Sigmoid colon (tissue), 4 donors: ENCODE measurements at regions not wholly inside any gene's neighbourhood (a gene's known extent, or its start where the extent isn't known, plus 50 kb on each side); places are given as distances from the start of the nearest gene placed in this dataset.

ENCODE experiments used
- POLR2A ChIP-seq, 2 donors: fragments of 450-650 bp; IDR thresholded peaks; one replicate each; pipeline ENCODE4 v1.6.1; 2016; ENCODE audit warnings: antibody characterized with exemption in 2 of 2, mild to moderate bottlenecking in 2 of 2, moderate library complexity in 2 of 2
- POLR2AphosphoS5 ChIP-seq, 4 donors: sonication (generic); formaldehyde crosslinking; IDR thresholded peaks; one replicate each; pipeline ENCODE4 v1.6.1; 2017; ENCODE audit warnings: antibody characterized with exemption in 4 of 4
- TF ChIP-seq, protein P1 (sequence below), 4 experiments: fragments of 450-650 bp in 3 of 4; fragments of 200-600 bp in 1 of 4; IDR thresholded peaks; one replicate each; pipeline ENCODE4 v1.5.1; 2016 to 2019; ENCODE audit warnings: antibody characterized with exemption in 4 of 4, mild to moderate bottlenecking in 3 of 4, moderate library complexity in 2 of 4

DNA sequence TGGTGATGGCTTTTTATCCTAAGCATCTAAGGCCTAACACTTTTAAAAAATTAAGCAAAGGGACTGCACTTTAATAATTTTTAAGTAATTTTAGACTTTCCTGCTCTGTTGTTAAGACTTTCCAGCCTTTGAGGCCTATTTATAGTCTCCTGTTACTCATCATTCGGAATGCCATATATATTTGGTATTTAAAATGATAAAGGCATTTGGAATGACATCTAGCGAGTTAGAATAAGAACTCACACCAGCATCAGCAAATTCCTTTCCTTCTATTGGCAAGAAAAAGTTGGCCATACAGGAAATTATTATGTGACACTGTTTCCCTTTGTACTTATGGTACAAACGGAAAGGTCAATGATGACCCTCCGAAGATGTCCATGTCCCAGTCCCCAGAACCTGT is 88.1 kb upstream of the STMND1 start:
- TF ChIP-seq POLR2AphosphoS5 (IDR thresholded peaks at IDR 0.05) (no peak), POLR2A (IDR thresholded peaks at IDR 0.05) (no peak)
- TF ChIP-seq, protein P1, sequence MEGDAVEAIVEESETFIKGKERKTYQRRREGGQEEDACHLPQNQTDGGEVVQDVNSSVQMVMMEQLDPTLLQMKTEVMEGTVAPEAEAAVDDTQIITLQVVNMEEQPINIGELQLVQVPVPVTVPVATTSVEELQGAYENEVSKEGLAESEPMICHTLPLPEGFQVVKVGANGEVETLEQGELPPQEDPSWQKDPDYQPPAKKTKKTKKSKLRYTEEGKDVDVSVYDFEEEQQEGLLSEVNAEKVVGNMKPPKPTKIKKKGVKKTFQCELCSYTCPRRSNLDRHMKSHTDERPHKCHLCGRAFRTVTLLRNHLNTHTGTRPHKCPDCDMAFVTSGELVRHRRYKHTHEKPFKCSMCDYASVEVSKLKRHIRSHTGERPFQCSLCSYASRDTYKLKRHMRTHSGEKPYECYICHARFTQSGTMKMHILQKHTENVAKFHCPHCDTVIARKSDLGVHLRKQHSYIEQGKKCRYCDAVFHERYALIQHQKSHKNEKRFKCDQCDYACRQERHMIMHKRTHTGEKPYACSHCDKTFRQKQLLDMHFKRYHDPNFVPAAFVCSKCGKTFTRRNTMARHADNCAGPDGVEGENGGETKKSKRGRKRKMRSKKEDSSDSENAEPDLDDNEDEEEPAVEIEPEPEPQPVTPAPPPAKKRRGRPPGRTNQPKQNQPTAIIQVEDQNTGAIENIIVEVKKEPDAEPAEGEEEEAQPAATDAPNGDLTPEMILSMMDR (IDR thresholded peaks at IDR 0.05) = no peak
